ENCODE measurements at regions not wholly inside any gene's neighbourhood (a gene's known extent, or its start where the extent isn't known, plus 50 kb on each side); places are given as distances from the start of the nearest gene placed in this dataset.

DNA sequence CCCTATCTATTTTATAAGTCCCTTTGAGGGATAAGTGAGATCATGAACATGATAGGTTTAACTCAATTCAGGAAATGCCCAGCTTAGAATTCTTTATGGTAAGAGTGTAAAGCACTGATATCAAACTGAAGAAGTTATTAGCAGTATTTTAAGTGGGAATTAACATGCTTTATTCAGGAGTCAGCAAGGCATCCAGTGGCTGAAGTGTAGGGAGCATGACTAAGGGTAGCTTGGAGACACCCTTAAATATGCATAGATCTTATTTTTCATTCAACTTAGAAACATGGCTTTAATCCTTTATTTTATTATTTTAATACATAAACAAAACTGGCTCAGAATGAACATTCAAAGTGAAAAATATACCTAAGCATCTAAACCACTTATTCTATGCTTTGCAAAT lies 158.3 kb upstream of the LPP start:
- POLR2A ChIA-PET: no interaction called here
- CTCF ChIA-PET: no interaction called here
- Histone ChIP-seq H3K4me3 (ENCODE audit: low read depth, low read length) (no peak overlapping the region), H3K36me3 (ENCODE audit: control insufficient read depth, insufficient read depth, low read length) (no peaks in the 10 kb centered on the region), H3K27me3 (ENCODE audit: control insufficient read depth, insufficient read depth, low read length) (no peaks in the 10 kb centered on the region)
- DNase-seq (ENCODE audit: low read depth): no peak
- no peak for TF ChIP-seq CTCF (IDR thresholded peaks at IDR 0.05; ENCODE audit: insufficient read depth, low read depth, low read length)

- ChIA-PET POLR2A (no interaction called here), CTCF (interaction anchor here (0.7 to 1.2 kb wide), 2 partner anchors 27 to 958 kb away, joined by 3 read pairs; no protein-coding TSS in a partner anchor)
- H3K36me3 ChIP-seq (ENCODE audit: control insufficient read depth, insufficient read depth, low read length): no peaks in the 10 kb centered on the region
- no peaks in the 10 kb centered on the region for H3K27me3 ChIP-seq (ENCODE audit: control insufficient read depth, insufficient read depth, low read length)
- TF ChIP-seq CTCF (IDR thresholded peaks at IDR 0.05; ENCODE audit: insufficient read depth, low read depth, low read length): no peak
- H3K4me3 ChIP-seq (ENCODE audit: low read depth, low read length): no peak overlapping the region
- no peak for DNase-seq (ENCODE audit: low read depth)
These were observed 157.3 kb upstream of the LPP start for GRCh38 chr3:187996609-187997008.

- CTCF ChIA-PET: interaction anchor here (1.2 kb wide), 1 partner anchor 957 kb away, joined by 3 read pairs; no protein-coding TSS in a partner anchor
- DNase-seq (ENCODE audit: low read depth): peak; percentile 23
- TF ChIP-seq CTCF (IDR thresholded peaks at IDR 0.05; ENCODE audit: insufficient read depth, low read depth, low read length): no peak
- POLR2A ChIA-PET: interaction anchor here (1.0 kb wide), 1 partner anchor 9 kb away, joined by 3 read pairs; no protein-coding TSS in a partner anchor
- Histone ChIP-seq H3K27me3 (ENCODE audit: control insufficient read depth, insufficient read depth, low read length) (no peaks in the 10 kb centered on the region), H3K36me3 (ENCODE audit: control insufficient read depth, insufficient read depth, low read length) (no peaks in the 10 kb centered on the region), H3K4me3 (ENCODE audit: low read depth, low read length) (no peak overlapping the region)
These were observed 156.5 kb upstream of the LPP start for GRCh38 chr3:187997490-187997889.

GRCh38 chr3:187997946-187998561 lies 155.9 kb upstream of the LPP start:
- Histone ChIP-seq H3K27me3 (ENCODE audit: control insufficient read depth, insufficient read depth, low read length) (no peaks in the 10 kb centered on the region), H3K4me3 (ENCODE audit: low read depth, low read length) (no peak overlapping the region), H3K36me3 (ENCODE audit: control insufficient read depth, insufficient read depth, low read length) (no peaks in the 10 kb centered on the region)
- POLR2A ChIA-PET: interaction anchor here (1.0 kb wide), 1 partner anchor 9 kb away, joined by 3 read pairs; no protein-coding TSS in a partner anchor
- CTCF ChIA-PET: no interaction called here
- no peak for DNase-seq (ENCODE audit: low read depth)
- TF ChIP-seq CTCF (IDR thresholded peaks at IDR 0.05; ENCODE audit: insufficient read depth, low read depth, low read length): no peak

DNA sequence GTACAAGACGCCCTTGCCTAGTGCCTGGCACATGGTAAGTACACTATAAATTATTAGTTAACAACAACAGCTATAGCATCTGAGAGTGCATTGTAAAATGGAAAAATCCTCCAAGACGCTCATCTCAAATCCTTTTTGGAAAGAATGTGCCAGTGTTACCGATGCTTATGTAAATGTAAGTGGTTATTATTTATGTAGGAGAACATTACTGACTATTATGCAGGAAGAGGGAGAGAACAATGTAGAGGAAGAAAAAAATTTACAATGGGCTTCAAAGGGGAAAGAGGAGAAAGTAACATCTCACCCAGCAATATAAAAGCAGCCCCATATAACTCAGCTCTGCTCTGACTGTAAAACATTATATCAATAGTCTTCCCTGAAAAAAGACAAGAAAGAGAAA lies 155.3 kb upstream of the LPP start:
- CTCF ChIA-PET: no interaction called here
- DNase-seq (ENCODE audit: low read depth): no peak
- no peak for TF ChIP-seq CTCF (IDR thresholded peaks at IDR 0.05; ENCODE audit: insufficient read depth, low read depth, low read length)
- Histone ChIP-seq H3K4me3 (ENCODE audit: low read depth, low read length) (no peak overlapping the region), H3K27me3 (ENCODE audit: control insufficient read depth, insufficient read depth, low read length) (no peaks in the 10 kb centered on the region), H3K36me3 (ENCODE audit: control insufficient read depth, insufficient read depth, low read length) (no peaks in the 10 kb centered on the region)
- POLR2A ChIA-PET: no interaction called here

All from BJ (cell line).